GM18517 (cell line): ENCODE measurements at regions not wholly inside any gene's neighbourhood (a gene's known extent, or its start where the extent isn't known, plus 50 kb on each side); places are given as distances from the start of the nearest gene placed in this dataset.
A peak's percentile ranks its signal among the peaks of the same experiment; 100 is the strongest.

ENCODE experiments used
- ATAC-seq: cut with Tn5 transposase; IDR thresholded peaks from one replicate; pipeline ENCODE4 v1.9.1; 2021; ENCODE audit warnings: mild to moderate bottlenecking, moderate library complexity; ENCODE audit not compliant: unreplicated experiment

DNA sequence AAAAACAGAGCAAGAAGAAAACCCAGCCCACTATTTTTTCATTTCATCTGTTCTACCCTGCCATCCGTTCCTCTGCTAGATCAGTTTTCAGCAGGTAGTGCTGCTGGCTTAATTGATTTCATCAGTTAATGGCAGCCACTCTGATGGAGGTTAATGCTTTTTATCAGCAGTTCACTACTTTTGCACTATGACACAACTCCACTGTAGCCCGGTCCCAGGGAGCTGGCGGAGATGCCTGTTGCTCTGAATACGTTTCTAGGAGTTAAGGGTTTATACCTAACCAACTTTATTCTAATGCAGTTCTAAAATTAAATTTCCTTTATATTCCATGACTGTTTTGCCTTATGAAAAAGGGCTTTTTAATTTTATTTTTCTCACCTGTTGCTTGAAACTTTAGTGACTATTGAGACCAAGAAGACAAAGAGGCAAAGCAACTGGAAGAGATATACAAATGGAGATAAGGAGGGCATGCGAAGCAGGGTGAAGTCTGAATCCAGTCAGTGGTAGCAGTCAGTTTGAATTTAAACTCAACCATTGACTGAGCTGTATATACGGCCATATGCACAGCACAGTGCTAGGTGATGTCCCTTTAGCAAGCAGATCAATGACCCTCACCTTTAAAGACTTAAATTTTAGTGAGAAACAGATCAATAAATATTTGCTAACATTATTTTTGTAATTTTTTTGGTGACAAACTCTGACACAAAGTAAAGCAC lies 477.9 kb downstream of the LMO4 start:
- no peak for ATAC-seq

DNA sequence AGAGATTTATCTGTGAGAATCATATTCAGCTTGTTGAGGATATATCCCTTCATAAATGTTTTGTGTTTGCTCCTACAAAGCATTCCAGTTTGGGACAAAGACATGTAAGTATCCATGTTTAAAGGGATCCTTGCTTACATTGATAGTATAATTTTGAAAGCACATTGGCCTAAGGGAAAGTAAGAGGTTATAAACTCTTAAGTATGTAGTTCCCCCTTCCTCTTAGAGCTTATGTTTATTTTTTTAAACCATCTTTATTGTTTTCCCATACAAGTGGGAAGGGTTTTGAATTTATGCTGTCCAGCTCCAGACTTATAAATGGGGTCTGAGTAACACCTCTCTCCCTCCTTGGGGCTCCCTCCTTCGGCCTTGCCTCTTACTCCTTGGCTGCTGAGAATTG lies 481.5 kb downstream of the LMO4 start:
- no peak for ATAC-seq

DNA sequence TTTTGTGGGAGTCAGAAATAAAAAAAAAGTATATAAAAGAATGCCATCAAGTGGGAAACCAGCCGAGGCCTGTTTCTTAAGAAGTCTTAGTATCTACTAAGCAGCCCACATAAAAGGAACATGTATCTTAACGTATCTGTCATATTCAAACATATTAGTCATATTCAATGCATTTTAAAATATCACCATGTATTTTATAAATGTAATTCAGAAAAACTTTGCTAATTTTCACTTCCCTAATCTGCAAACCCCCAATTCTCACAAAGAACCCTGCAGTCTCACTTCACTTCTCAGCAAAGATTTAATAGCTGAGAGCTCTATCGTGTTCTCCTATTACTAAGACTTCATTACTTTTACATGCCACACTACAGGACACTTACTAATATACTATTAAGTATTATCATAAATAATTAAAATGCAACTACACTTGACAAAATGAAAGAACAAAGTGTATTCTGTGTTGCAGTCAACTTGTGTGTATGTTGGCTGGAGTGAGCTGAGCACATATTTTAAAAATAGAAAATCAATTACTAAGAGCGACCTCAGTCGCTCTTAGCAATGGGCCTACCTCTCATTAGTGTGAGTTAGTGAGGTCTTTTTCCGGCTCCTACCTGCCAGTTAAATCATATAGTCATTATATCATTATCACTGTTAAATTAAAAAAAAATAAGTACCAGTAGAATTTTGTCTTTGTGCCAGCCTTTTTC lies 484.3 kb downstream of the LMO4 start:
- ATAC-seq: peak; percentile 74

DNA sequence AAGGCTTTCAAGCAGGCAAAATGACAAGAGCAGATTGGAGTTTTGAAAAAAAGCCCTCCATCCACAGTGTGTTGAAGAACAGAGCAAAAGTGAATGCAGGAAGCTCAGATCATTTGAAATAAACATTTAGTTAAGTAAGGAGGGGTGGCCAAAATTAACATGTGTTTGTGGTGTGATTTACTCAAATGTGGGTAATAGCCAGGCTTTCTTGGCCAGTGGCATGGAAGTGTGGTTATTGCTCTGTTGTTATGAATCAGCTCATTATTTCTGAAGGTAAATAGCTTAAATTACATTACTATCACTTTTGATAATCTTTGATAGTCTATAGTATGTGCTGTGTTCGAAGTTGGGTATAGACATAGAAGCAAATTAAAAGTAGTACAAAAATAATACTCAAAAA lies 485.9 kb downstream of the LMO4 start:
- ATAC-seq: no peak

DNA sequence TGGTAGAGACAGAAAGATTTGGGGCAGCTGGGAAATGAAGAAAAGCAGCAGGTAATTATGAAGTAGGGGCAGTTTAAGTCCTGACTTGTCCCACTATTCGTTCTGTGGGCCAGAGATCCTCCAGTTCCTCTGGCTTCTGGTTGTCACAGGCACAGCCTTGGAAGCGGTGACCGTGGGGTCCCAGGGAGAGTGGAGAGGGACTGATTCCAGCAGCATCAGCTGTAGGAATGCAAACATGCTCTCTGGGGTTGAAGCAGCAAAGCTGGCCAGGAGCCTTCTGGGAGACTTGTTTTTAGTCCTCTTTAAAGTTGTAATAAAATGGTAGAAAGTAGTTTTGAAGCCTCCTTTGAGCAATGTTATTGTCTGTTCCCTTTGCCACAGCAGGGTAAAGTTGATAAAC lies 488.0 kb downstream of the LMO4 start:
- no peak for ATAC-seq

DNA sequence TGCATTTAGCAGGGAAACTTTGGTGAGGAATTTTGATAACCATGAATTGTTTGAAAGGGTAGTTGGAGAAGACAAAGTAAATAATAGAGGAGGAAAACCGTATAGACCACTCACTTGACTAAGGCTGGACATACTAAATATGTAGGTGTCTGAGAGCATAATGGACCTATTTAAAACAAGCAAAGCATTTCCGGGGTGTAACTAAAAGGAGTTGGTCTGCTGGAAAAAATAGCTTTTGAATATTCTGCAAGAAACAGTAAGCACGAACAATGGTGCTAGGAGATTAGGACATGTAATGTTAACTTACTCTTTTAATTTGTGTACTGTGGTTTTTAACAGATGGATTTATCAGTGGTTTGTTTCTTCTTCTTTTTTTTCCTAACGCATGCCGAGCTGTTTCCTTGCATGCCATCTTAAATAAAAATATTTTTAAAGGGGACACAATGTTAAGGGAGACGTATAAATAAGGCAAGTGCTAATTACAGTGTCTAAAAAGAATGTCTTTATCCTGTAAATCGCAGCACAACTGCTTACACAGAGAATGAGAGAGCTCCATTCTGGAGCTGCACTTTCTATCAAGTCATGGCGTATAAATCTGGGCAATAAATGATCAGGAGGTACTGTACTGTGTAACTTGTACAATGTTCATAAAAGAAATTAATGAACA lies 492.1 kb downstream of the LMO4 start:
- ATAC-seq: no peak

DNA sequence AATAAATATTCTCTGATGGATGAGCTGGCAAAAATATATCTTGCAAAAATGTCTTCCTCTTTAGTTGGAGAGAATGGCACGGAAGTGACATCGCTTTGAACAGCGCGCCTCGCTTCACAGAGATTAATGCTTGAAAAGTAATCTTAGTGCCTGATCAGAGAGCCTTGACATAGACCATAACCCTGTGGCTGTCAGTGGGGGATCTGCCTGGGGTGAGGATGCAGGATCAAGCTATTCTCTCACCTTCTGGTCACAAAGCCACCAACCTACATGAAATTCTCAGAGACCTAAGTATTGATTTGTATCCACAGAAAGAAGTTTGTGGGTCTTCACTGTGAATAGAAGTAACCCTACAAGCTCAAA lies 492.6 kb downstream of the LMO4 start:
- ATAC-seq: no peak

DNA sequence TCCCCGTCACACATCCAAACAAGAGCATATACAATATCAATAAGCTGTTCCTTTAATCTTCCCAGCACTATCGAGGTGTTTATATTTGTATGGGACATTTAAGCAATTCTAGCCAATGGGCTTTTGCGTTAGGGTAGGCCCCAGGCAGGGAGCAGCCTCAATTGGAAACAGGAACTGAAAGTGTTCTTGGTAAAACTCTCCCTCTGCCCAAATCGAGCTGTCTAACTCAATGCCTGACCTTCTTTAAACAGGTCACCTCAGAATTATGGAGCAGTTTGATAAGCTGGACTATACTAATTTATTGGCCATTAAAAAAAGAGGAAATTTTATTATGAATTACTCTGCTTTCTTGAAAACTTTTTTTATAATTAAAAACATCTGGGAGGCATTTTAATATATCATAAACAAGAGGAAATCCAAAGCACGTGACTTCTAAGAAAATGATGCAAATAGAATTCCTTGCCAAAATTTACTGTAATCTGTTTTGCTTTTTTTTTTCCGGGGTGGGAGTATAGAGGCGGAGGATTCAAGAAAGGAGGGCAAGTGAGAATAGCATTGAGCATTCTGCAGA lies 498.1 kb downstream of the LMO4 start:
- peak; percentile 90 for ATAC-seq

DNA sequence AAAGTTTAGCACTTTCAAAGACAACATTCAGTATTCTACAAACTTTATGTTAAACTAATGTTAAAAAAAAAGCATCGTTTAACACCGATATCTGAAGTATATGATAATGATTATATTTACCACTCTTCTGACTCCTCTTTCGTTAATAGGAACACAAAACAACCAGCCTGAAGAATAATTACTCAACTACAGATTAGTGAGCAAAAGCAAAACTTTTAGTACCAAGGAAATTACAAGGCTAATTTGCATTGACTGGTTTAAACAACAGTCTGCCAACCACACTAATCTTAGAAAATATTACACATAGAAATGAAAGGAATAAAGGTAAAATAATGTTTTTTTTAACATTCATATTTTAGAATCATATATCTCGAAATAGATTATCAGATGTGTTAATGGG lies 500.7 kb downstream of the LMO4 start:
- ATAC-seq: no peak

DNA sequence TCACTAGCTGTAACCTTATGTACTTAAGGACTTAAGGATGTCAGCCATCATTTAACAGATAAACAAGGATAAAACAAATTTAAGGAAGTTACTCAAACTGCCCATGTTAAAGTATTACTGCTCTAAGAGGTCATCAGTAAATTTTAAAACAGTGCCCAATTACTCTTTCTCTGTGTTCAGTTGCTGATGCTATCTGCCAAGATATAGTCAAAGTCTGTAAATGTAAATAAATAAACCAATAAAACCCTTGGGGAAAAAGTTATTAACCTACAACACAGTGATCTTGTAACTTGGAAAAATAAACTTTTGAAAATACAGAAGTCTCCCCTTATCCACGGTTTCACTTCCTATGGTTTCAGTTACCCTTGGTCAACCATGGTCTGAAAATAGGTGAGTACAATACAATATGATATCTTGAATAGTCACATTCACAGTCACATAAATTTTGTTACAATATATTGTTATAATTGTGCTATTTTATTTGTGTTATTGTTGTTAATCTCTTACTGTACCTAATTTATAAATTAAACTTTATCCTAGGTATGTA lies 501.8 kb downstream of the LMO4 start:
- no peak for ATAC-seq

DNA sequence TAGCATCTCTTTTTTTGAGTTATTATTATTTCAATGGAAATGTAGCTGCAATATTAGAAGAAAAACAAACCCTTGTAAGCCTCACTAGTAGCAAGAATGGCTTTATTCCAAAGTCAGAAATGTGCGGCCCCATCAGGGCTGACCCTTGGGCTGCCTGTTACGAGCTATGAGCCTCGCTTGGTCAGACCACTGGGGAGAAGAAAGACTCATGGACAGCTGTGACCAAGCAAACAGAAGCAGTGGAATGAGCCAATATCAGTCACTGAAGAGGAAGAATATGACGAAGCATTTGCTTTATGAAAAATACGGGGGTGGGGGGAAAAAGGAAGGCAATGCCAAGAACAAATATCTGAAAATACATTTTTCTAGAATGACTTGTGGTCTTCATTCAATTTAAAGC lies 504.5 kb downstream of the LMO4 start:
- ATAC-seq: no peak

DNA sequence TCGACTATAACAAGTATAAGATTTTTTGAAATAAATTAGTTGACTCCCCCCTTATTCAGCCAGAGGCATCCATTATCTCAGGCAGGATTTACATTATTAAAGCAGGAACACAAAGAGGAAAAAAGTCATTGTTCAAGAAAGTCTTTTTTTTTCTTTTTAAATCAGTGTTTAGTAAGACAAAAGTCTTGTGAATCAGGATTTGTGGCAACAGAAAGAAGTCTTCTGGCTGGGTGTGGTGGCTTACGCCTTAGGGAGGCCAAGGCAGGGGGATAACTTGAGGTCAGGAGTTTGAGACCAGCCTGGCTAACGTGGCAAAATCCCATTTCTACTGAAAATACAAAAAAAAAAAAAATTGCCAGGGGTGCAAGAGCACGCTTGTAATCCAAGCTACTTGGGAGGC lies 505.5 kb downstream of the LMO4 start:
- ATAC-seq: no peak

DNA sequence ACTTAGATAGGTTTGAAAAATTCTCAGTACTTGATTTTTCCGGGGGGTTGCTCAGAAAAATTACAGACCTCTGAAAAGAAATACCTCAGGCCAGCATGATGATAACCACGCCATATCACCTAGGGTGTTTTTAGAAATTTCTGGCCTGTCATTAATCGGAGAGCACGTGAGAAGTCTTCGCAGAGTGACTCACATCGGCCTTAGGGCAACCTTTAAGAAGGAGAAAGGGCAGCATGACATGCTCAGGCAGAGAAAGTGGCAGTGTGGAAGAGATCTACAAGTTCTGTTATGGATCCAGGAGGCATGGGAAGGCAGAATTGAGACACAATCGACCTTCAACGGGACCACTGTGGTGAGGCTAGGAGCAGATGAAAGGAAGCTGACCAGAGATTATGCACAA lies 506.3 kb downstream of the LMO4 start:
- ATAC-seq: no peak

DNA sequence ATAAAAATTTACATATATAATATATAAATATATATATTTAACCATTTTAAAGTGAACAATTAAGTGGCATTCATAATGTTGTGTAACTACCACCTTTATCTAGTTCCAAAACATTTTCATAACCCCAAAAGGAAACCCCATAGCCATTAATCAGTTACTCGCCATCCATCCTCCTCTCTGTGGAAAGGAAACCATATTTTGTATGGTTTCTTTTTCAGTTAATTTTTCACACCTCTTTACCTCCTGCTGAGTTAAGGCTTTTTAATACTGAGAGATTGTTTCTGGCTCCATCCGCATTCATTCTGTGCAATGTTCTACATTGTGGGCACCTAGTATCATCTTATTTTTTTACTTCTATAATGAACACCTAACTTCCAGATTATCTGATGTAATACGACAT lies 512.1 kb downstream of the LMO4 start:
- peak; percentile 89 for ATAC-seq

DNA sequence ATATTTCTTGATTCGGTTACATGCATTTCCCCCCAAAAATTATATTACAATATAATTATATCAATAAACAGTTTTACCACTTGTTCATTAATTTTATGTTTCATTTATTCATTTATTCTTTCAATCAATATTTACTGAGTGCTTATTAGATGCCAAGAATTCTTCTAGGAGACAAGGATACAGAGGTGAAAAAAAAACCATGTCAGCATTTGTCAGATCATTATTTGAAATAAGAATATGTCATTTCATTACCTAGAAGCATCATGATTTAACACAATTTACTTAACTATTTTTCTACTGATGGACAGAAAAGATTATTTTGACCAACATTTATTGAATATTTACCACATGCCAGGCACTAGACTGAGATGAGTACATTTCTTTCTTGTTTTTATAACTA lies 512.7 kb downstream of the LMO4 start:
- no peak for ATAC-seq

DNA sequence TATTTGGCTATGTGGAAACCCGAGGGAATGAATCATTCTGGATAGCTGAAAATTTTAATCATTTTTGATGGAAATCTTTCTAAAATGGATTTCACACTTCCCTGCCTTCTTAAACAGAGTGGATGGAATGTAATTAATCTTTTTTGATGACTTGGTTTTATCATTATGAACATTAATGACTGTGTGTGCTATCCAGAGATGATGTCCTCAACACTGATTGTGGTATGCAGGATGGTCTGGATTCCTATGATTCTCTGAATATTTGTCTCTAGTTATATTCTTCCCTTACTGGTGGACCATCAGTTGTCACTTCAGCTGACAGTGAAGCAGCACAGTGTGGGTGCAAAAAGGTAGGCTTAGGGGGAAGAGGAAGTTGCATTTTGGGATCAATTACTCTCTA lies 513.5 kb downstream of the LMO4 start:
- no peak for ATAC-seq

DNA sequence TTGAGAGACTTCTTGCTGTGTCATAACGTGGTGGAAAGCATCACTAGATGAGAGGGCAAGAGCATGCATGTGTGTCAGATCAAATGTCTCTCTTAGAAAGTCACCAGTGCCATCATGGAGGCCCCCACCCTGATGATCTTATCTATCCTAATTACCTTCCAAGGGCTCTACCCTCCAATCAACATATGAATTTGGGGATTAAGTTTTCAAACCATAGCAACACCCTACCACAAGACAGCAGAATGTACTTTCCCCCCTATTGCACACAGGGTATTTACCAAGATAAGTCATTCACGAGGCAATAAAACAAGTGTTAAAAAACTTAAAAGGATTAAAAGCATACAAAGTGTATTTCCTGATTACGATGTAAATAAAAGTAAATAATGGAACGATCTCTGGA lies 515.6 kb downstream of the LMO4 start:
- ATAC-seq: no peak

DNA sequence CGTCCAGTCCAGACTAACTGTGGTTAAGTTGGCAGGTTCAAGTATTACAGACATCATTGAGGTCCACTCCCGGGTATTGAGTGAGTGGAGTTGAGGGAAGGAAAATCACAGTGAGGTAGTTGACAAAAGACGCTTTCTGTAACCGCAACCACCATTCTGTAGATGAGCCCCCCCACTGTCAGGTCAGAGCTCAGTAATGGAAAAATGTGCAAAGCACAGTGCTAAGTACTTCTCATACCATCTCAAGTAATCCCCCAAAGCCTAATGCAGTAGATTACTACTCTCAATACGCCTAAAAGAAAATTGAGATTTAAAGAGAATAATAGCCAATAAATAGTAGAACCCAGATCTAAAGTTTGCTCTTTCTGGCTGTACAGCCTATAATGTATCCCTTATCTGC lies 522.8 kb downstream of the LMO4 start:
- ATAC-seq: no peak

DNA sequence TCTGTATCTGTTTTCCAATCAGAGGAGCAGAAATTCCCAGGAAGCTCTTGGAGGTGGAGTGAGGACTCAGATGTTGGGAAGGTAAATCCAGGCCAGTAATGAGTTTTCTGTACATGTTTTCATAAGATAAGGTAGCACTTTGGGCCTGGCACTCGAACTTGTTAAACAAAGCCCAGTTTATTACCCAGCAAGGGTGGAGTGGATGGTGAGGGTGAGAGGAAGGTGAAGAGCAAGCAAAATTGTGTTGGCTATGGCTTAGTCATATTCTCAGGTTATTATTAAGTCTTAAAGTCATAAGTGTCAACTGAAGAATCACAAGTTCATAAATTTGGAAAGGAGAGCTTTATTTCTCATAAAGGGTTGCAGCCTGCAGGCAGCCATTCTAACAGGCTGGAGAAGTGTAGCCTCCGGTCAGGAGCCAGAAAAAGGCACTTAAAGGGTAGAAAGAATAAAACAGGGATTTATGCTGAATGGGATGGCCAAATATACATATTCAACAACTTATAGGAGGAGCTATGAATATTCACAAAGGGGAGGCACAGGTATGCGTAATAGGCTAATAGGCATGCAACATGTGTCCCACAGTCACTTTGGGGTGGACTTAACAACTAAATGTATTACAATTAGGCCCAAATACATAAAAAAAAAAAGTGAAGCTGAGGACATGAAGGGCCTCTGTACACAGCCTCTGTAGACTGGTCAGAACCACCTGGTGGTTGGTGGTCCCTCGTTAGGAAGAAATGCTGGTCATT lies 523.9 kb downstream of the LMO4 start:
- ATAC-seq: no peak

DNA sequence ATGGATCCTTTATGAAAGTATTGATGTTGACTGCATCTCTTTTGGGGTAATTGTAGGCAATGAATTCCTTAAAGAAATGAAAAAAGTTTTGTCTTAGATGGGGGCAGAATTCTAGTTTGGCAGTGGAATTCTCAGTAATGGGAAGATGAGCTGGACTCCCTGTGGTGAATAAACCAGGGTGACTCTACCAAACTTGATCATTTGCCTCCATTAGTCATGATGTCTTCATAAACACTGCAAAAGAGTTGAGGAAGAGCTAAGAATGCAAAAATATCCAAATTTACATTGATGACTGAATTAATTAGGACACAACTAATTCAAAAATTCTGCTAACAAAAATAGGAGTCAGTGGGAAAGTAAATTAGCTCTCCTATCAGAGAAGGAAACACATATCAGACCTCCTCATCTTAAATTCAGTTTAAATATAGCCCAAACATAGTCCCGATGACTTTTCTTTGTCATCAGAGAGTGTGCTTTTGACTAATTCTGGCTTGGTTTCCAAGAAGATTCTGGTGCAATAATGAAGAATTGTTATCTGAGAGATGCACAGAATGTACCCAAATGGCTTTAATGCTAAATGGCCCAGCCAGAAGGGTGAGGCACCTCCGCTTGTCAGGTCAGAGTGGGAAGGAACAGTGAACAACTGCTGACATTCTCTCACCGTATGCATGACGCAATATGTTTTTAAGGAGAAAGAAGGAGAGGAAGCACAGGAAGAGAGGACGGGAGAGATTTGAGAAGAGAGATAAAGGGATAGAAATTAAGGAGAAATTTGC lies 525.1 kb downstream of the LMO4 start:
- no peak for ATAC-seq
